HG03460 (cell line): ENCODE measurements at regions not wholly inside any gene's neighbourhood (a gene's known extent, or its start where the extent isn't known, plus 50 kb on each side); places are given as distances from the start of the nearest gene placed in this dataset.

Experiments
- ATAC-seq: cut with Tn5 transposase; IDR thresholded peaks from one replicate; pipeline ENCODE4 v1.9.1; 2021; ENCODE audit not compliant: unreplicated experiment

DNA sequence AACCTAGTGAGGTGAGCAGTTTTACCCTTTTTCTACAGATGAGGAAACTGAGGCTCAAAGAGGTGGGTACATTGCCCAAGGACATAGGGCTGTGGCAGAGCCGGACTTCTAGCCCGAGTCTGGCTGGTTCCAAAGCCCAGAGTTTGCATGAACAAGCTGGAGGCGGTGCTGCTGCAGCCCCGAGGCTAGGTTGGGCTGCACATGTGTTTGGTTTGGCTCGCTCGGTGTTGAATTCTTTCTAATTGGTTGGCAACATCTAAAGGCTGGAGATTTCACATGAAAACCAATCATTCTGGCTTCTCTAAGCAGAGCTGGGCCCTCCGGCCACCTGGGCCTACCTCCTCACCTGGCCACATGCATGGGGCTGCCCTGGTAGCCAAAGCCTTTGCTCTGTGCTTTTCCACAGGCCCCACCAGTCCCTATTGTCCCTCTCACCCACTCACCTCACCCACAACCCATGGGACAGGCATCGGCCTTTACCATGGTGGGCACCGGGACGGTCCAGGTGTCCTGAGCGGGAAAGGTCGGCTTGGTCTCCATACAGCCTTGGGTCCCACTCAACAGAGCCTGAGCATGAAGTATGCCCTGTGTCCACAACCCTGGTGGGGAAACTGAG is 262.3 kb downstream of the NSG2 start:
- ATAC-seq = no peak

- no peak for ATAC-seq
Observed at GRCh38 chr5:174309131-174309795, 263.8 kb downstream of the NSG2 start.

- ATAC-seq = no peak
Observed at GRCh38 chr5:174310243-174310642, 264.7 kb downstream of the NSG2 start.

- no peak for ATAC-seq
Observed at GRCh38 chr5:174310706-174311105, 265.2 kb downstream of the NSG2 start.

DNA sequence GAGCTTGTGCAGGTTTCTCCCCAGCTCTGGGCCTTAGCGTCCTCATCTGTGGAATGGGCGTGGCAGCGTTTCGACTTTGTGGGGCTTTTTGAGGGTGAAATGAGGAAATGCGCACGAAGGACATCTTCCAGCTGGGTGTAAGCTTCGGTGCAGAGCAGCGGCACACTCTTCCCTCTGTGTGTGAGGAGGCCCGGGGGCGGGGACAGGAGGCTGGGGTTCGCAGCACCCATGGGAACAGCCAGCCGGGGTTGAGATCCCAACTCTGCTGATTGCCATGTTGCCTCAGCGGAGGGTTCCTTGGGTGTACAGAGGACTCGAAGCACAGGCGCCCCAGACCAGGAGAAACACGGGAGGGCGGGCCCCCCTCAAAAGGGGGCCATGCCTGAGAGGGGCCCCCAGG is 265.6 kb downstream of the NSG2 start:
- no peak for ATAC-seq

- ATAC-seq = peak; percentile 64
Observed at GRCh38 chr5:174311531-174312269, 266.2 kb downstream of the NSG2 start.

DNA sequence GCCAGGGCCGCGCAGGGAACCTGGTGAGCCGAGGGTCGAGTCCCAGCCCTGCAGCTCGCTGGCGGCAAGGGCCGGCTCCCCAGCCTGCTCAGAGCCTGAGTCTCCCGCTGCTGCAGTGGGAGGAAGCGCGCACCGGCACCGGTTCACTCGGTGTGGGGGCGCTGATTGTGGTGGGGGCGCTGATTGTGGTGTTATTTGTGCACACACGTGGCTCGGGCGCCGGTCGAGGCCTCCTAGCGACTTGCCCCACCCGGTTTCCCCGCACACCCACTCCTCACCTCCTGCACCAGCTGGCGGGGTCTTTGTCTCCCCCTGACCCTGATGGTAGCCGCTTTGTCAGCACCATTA is 266.7 kb downstream of the NSG2 start:
- ATAC-seq = no peak

DNA sequence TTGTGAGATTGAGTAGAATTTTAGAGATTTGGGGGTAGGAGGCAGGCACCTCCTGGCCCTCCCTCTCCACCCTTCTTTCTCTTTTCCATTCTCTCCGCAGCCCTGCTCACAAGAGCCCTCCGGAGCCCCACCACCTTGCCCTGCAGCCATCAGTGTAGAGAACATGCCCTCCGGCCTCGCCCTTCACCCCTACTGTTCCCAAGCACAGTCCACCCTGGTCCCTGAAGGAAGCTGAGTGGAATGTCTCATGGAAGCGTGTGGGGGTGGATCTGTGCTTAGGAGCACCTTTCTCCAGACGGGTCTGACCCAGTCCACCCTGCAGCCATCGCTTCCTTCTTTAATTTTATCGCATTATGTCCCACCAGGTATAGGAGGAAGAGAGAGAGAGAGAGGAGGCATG is 267.1 kb downstream of the NSG2 start:
- no peak for ATAC-seq

DNA sequence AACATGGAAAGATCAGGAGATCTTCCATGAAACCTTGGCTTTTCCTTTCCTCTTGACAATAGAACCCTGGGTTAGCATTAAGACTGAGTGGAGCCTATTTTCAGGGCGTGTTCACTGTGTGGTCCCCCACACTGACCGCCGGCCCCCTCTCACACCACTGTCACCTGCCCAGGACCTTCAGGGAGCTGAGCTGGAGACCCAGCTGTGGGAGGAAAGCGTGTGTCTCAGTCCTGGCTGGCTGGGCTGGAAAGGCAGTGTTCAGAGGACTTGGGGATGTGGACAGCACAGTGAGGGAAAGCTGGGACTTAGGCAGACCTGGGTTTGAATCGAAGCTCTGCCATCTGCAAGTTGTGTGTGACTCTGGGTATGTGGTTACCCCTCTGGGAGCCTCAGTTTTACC is 268.1 kb downstream of the NSG2 start:
- ATAC-seq = no peak

- ATAC-seq = no peak
Observed at GRCh38 chr5:174314261-174314660, 268.8 kb downstream of the NSG2 start.

DNA sequence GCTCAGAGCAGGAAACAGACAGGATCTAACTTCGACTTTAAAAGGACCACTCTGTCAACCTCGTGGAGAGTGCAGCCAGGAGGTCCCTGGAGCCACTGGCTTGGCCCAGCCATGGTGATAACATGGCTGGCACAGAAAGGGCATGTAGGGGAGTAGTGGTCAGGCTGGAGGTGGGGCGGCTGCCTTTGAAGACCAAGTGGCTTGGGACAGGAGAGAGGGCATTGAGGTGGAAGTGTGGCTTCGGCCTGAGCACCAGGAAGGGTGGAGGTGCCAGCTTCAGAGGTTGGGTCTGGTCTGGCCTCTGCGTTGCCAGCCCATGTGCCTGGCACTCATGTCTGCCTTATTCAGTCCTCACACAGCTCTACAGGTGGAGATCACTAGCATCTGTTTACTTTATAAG is 270.0 kb downstream of the NSG2 start:
- ATAC-seq = no peak

DNA sequence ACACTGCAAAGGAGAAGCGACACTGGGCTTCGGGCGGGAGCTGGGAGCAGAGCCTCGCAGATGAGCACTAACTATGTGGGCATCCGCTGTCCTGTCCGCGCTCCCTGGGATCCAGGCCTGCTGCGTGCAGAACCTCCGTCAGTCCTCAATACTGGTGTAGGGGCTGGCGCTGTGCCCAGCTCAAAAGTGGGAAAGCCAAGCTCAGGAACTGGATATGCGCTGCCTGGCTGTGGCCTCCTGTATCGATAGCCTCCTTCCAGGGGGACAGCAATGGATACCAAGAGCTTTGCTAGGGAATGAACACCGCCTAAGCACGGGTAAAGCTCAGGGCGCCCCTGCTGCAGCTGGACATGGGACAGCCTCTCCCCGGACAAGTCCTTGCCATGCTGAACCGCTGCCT is 270.4 kb downstream of the NSG2 start:
- no peak for ATAC-seq

DNA sequence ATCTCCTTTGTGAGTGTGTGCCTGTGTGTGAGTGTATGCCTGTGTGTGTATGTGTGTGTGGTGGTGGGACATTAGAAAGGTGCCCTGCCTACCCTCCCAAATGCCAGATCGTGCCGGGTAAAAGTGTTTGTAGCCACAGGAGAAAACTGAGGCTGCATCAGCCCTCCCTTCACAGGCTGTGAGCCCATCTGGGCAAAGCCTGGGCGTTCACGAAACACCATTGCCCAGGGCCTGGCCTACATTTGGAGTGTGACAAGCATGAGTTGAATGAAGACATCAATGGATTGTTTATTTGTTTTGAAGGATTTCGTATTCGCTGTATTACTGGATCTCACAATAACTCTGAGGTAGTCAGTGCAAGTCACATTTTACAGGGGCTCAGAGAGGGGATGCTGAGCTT is 270.8 kb downstream of the NSG2 start:
- ATAC-seq = no peak

- no peak for ATAC-seq
Observed at GRCh38 chr5:174317256-174317894, 271.9 kb downstream of the NSG2 start.

- ATAC-seq = no peak
Observed at GRCh38 chr5:174318578-174318977, 273.1 kb downstream of the NSG2 start.

GRCh38 chr5:174319551-174319950 is 274.0 kb downstream of the NSG2 start:
- no peak for ATAC-seq

GRCh38 chr5:174320051-174320450 is 274.5 kb downstream of the NSG2 start:
- ATAC-seq = no peak

GRCh38 chr5:174323878-174324281 is 278.4 kb downstream of the NSG2 start:
- ATAC-seq = no peak

DNA sequence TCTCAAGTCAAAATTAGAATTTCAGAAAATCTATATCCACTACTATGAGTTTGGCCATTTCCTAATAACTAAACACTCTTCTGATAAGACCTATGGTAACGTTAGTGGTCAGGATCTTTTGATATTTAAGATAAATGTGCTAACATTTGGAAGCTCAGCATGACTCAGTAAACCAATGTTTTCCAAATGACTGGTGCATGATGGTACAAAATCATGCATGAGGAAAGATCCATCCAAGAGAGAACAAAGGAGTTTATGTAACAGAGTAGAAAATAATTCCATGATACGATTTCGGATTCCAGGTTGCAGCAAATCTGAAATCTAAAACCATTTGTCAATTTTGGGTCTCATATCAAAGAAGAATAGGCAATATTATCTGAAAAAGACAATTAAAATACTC is 279.2 kb downstream of the NSG2 start:
- no peak for ATAC-seq

DNA sequence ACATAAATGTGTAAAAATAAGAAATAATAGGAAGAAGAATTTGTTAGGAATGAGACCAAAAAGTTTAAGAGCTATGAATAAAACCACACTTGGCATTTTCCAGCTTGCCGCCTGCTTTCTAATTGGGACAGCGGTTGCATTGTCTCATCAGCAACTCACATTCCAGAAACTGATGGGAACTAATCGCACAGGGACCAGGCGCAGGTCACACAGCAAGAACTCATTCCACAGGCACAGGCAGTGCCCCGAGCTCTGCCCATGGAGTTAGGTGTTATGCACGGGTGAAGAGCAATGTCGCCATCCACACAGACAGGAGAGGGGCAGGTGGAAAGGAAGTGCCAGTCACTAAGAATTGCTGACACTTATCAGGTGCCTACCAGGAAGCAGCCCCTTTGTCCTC is 279.9 kb downstream of the NSG2 start:
- no peak for ATAC-seq

DNA sequence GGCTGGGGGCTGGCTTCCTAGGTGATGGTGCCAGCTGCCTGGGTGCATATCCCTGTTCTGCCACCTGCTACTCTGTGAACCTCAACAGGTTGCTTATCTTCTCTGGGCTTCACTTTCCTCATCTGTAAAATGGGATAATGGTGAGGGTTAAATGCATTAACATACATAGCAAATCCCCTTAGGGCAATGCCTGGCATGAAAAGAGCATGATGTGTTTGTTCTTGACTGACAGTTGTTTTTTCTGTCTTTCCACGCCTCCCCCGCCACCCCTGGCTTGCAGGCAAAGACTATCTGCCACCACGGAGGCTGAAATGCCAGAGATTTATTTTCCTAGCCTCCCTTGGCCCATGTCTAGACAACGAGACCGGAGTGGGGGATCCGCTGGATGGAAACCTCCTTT is 280.5 kb downstream of the NSG2 start:
- no peak for ATAC-seq

GRCh38 chr5:174326372-174326771 is 280.9 kb downstream of the NSG2 start:
- no peak for ATAC-seq
